ENCODE measurements at regions not wholly inside any gene's neighbourhood (a gene's known extent, or its start where the extent isn't known, plus 50 kb on each side); places are given as distances from the start of the nearest gene placed in this dataset.
"Not testable (repeated sequence)": the region's sequence is repeated elsewhere in the genome, so short reads cannot be mapped to it uniquely, and the experiment has no call there.

DNA sequence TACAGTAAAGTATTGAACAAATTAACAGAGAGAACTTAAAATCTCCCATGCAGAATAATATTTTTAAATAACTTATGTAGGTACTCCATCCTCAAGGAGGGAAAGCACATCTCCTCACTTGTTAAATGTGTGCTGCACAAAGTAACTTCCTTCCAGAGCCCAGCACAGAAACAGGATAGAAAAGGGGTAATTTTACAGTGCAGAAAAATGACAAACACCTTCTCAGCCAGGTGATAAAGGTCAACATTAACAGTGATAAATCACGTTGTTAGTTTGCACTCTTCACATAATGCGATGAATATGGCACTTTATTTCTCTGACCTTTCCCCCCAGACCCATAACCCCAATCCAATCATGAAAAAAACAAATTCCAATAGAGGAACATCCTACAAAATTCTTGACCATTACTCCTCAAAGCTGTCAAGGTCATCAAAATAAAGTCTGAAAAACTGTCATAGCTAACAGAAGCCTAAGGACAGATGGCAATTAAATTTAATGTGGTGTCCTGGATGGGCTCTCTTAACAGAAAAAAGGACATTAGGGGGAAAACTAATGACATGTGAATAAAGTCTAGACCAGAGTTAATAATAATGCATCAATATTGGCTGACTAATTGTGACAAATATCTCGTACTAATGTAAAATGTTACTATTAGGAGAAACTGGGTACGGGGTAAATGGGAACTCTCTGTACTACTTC, 547.4 kb upstream of the AGA start:
- Histone ChIP-seq H4K8ac (ENCODE audit: low read length) (no peak overlapping the region), H3K18ac (ENCODE audit: low read depth in 1 of 2, low read length in 2 of 2) (no peak overlapping the region), H3K27ac (ENCODE audit: low read length, poor library complexity, severe bottlenecking) (no peak overlapping the region), H3K14ac (ENCODE audit: low read length in 2 of 2) (no peak overlapping the region), H3K36me3 (ENCODE audit: control insufficient read depth in 1 of 2, insufficient read depth in 2 of 2, low read depth in 1 of 2, low read length in 2 of 2) (no peaks in the 10 kb centered on the region), H3K4me2 (ENCODE audit: low read length, poor library complexity, severe bottlenecking) (no peak overlapping the region), H3K4me1 (ENCODE audit: control insufficient read depth, insufficient read depth, low read depth, low read length) (no peaks in the 10 kb centered on the region), H2AK5ac (ENCODE audit: low read length, severe bottlenecking) (no peak overlapping the region), H4K91ac (ENCODE audit: low read length) (no peak overlapping the region), H2BK120ac (ENCODE audit: low read depth, low read length) (no peak overlapping the region), H3K27me3 (ENCODE audit: control insufficient read depth in 1 of 2, insufficient read depth in 1 of 2, low read length in 2 of 2) (no peaks in the 10 kb centered on the region), H2BK5ac (ENCODE audit: low read depth, low read length, poor library complexity, severe bottlenecking) (no peak overlapping the region), H3K4me3 (ENCODE audit: insufficient read depth in 1 of 2, low read depth in 1 of 2, low read length in 2 of 2) (no peak overlapping the region), H3K9me3 (ENCODE audit: control insufficient read depth, low read length) (no peaks in the 10 kb centered on the region), H2BK12ac (ENCODE audit: low read length in 2 of 2) (no peak overlapping the region), H3K23ac (ENCODE audit: low read length in 2 of 2) (no peak overlapping the region), H3K79me1 (replicated peaks; ENCODE audit: low read length, poor library complexity, severe bottlenecking) (no peaks in the 10 kb centered on the region), H2BK15ac (ENCODE audit: low read depth, poor library complexity, severe bottlenecking) (no peak overlapping the region), H3K9ac (ENCODE audit: low read length) (no peak overlapping the region), H3K4ac (ENCODE audit: low read depth in 1 of 2, low read length in 2 of 2) (no peak overlapping the region), H2AFZ (ENCODE audit: low read depth, low read length) (no peak overlapping the region)
- no peak for DNase-seq
- 83% methylated on average over 2 of the region's 4 CpGs for WGBS

DNA sequence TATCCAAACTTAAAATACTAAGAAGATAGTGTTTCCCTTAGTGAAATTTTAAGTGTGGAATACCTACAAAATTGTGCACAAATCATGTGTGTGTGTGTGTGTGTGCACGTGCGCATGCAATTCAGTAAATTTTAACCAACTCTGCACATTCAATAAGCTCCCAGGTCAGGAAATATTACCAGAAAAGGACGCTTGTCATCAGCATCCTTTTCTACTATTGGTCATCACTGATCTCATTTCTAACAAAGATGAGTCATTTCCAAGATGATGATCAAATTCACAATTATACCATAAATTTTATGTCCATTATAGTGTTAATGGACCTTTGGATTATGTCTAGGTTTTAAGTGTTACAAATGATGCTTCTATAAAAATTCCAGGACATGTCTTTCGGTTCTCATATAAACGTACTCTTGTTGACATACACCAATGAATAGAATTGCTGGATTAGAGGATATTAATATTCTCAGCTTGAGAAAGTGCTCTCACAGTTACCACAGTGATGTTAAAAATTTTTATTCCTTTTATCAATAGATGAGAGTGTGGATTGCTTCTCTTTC, 560.9 kb upstream of the AGA start:
- Histone ChIP-seq H2BK15ac (ENCODE audit: low read depth, poor library complexity, severe bottlenecking) (no peak overlapping the region), H3K36me3 (ENCODE audit: control insufficient read depth in 1 of 2, insufficient read depth in 2 of 2, low read depth in 1 of 2, low read length in 2 of 2) (no peaks in the 10 kb centered on the region), H3K4ac (ENCODE audit: low read depth in 1 of 2, low read length in 2 of 2) (no peak overlapping the region), H3K27me3 (ENCODE audit: control insufficient read depth in 1 of 2, insufficient read depth in 1 of 2, low read length in 2 of 2) (no peaks in the 10 kb centered on the region), H3K14ac (ENCODE audit: low read length in 2 of 2) (no peak overlapping the region), H2AK5ac (ENCODE audit: low read length, severe bottlenecking) (no peak overlapping the region), H3K18ac (ENCODE audit: low read depth in 1 of 2, low read length in 2 of 2) (no peak overlapping the region), H3K23ac (ENCODE audit: low read length in 2 of 2) (no peak overlapping the region), H4K8ac (ENCODE audit: low read length) (no peak overlapping the region), H3K79me1 (replicated peaks; ENCODE audit: low read length, poor library complexity, severe bottlenecking) (no peaks in the 10 kb centered on the region), H4K91ac (ENCODE audit: low read length) (no peak overlapping the region), H2AFZ (ENCODE audit: low read depth, low read length) (no peak overlapping the region), H3K4me2 (ENCODE audit: low read length, poor library complexity, severe bottlenecking) (no peak overlapping the region), H3K9me3 (ENCODE audit: control insufficient read depth, low read length) (peaks cover 28% of the 10 kb centered on the region), H2BK12ac (ENCODE audit: low read length in 2 of 2) (no peak overlapping the region), H3K4me1 (ENCODE audit: control insufficient read depth, insufficient read depth, low read depth, low read length) (no peaks in the 10 kb centered on the region), H3K4me3 (ENCODE audit: insufficient read depth in 1 of 2, low read depth in 1 of 2, low read length in 2 of 2) (no peak overlapping the region), H2BK120ac (ENCODE audit: low read depth, low read length) (no peak overlapping the region), H3K27ac (ENCODE audit: low read length, poor library complexity, severe bottlenecking) (no peak overlapping the region), H3K9ac (ENCODE audit: low read length) (no peak overlapping the region), H2BK5ac (ENCODE audit: low read depth, low read length, poor library complexity, severe bottlenecking) (no peak overlapping the region)
- WGBS, result no CpG with 5 or more reads among the region's 5 CpGs
- no peak for DNase-seq

DNA sequence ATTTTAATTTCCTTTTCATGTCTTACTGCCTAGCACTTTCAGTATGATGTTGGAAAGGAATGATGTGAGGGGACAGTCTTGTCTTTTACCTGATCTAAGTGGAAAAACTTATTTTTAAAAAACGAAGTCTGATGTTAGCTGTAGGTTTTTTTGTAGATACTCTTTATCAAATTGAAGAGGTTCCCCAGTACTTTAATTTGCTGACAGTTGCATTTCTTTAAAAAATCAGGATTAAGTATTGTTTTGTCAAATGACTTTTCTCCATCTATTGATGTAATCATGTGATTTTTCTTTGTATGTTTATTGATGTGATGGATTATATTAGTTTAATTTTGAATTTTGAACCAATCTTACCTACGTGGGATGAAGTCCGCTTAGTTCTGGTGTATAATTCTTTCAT, 568.4 kb upstream of the AGA start:
- no peak overlapping the region for H3K23ac ChIP-seq (ENCODE audit: low read length in 2 of 2)
- H3K9ac ChIP-seq (ENCODE audit: low read length), result no peak overlapping the region
- H2BK5ac ChIP-seq (ENCODE audit: low read depth, low read length, poor library complexity, severe bottlenecking), result no peak overlapping the region
- H2BK120ac ChIP-seq (ENCODE audit: low read depth, low read length), result no peak overlapping the region
- no peak overlapping the region for H3K27ac ChIP-seq (ENCODE audit: low read length, poor library complexity, severe bottlenecking)
- H3K18ac ChIP-seq (ENCODE audit: low read depth in 1 of 2, low read length in 2 of 2), result no peak overlapping the region
- H3K79me1 ChIP-seq (replicated peaks; ENCODE audit: low read length, poor library complexity, severe bottlenecking), result no peaks in the 10 kb centered on the region
- 20% methylated on average over 1 of the region's 3 CpGs for WGBS
- peaks cover 14% of the 10 kb centered on the region for H3K9me3 ChIP-seq (ENCODE audit: control insufficient read depth, low read length)
- no peak overlapping the region for H3K4ac ChIP-seq (ENCODE audit: low read depth in 1 of 2, low read length in 2 of 2)
- no peak for DNase-seq
- H2AFZ ChIP-seq (ENCODE audit: low read depth, low read length), result no peak overlapping the region
- no peak overlapping the region for H3K14ac ChIP-seq (ENCODE audit: low read length in 2 of 2)
- H4K8ac ChIP-seq (ENCODE audit: low read length), result no peak overlapping the region
- no peaks in the 10 kb centered on the region for H3K27me3 ChIP-seq (ENCODE audit: control insufficient read depth in 1 of 2, insufficient read depth in 1 of 2, low read length in 2 of 2)
- H2BK15ac ChIP-seq (ENCODE audit: low read depth, poor library complexity, severe bottlenecking), result no peak overlapping the region
- no peaks in the 10 kb centered on the region for H3K36me3 ChIP-seq (ENCODE audit: control insufficient read depth in 1 of 2, insufficient read depth in 2 of 2, low read depth in 1 of 2, low read length in 2 of 2)
- H3K4me1 ChIP-seq (ENCODE audit: control insufficient read depth, insufficient read depth, low read depth, low read length), result no peaks in the 10 kb centered on the region
- H3K4me3 ChIP-seq (ENCODE audit: insufficient read depth in 1 of 2, low read depth in 1 of 2, low read length in 2 of 2), result no peak overlapping the region
- no peak overlapping the region for H2AK5ac ChIP-seq (ENCODE audit: low read length, severe bottlenecking)
- no peak overlapping the region for H3K4me2 ChIP-seq (ENCODE audit: low read length, poor library complexity, severe bottlenecking)
- no peak overlapping the region for H2BK12ac ChIP-seq (ENCODE audit: low read length in 2 of 2)
- no peak overlapping the region for H4K91ac ChIP-seq (ENCODE audit: low read length)

DNA sequence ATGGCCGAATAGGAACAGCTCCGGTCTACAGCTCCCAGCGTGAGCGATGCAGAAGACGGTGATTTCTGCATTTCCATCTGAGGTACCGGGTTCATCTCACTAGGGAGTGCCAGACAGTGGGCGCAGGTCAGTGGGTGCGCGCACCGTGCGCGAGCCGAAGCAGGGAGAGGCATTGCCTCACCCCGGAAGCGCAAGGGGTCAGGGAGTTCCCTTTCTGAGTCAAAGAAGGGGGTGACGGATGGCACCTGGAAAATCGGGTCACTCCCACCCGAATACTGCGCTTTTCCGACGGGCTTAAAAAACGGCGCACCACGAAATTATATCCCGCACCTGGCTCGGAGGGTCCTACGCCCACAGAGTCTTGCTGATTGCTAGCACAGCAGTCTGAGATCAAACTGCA, 572.8 kb upstream of the AGA start:
- not testable (repeated sequence) for H4K91ac ChIP-seq (ENCODE audit: low read length); H3K4ac ChIP-seq (ENCODE audit: low read depth in 1 of 2, low read length in 2 of 2); DNase-seq; H3K27ac ChIP-seq (ENCODE audit: low read length, poor library complexity, severe bottlenecking); H2AFZ ChIP-seq (ENCODE audit: low read depth, low read length); H3K9me3 ChIP-seq (ENCODE audit: control insufficient read depth, low read length); H3K18ac ChIP-seq (ENCODE audit: low read depth in 1 of 2, low read length in 2 of 2); H3K14ac ChIP-seq (ENCODE audit: low read length in 2 of 2); H3K4me1 ChIP-seq (ENCODE audit: control insufficient read depth, insufficient read depth, low read depth, low read length); H3K4me3 ChIP-seq (ENCODE audit: insufficient read depth in 1 of 2, low read depth in 1 of 2, low read length in 2 of 2); H4K8ac ChIP-seq (ENCODE audit: low read length); H2AK5ac ChIP-seq (ENCODE audit: low read length, severe bottlenecking); H3K36me3 ChIP-seq (ENCODE audit: control insufficient read depth in 1 of 2, insufficient read depth in 2 of 2, low read depth in 1 of 2, low read length in 2 of 2); H2BK15ac ChIP-seq (ENCODE audit: low read depth, poor library complexity, severe bottlenecking); H3K27me3 ChIP-seq (ENCODE audit: control insufficient read depth in 1 of 2, insufficient read depth in 1 of 2, low read length in 2 of 2); H2BK5ac ChIP-seq (ENCODE audit: low read depth, low read length, poor library complexity, severe bottlenecking); H3K4me2 ChIP-seq (ENCODE audit: low read length, poor library complexity, severe bottlenecking); H3K23ac ChIP-seq (ENCODE audit: low read length in 2 of 2); H3K9ac ChIP-seq (ENCODE audit: low read length); H2BK120ac ChIP-seq (ENCODE audit: low read depth, low read length); H3K79me1 ChIP-seq (replicated peaks; ENCODE audit: low read length, poor library complexity, severe bottlenecking); H2BK12ac ChIP-seq (ENCODE audit: low read length in 2 of 2)
- 96% methylated on average over 26 of the region's 27 CpGs for WGBS

All from mesenchymal stem cell (in vitro differentiated cells and primary cell).